ENCODE measurements at regions not wholly inside any gene's neighbourhood (a gene's known extent, or its start where the extent isn't known, plus 50 kb on each side); places are given as distances from the start of the nearest gene placed in this dataset.
"Not testable (repeated sequence)": the region's sequence is repeated elsewhere in the genome, so short reads cannot be mapped to it uniquely, and the experiment has no call there.

GRCh38 chr13:21879263-21879914 is 208.5 kb downstream of the FGF9 start:
- DNase-seq (ENCODE audit: low spot score), result no peak

DNA sequence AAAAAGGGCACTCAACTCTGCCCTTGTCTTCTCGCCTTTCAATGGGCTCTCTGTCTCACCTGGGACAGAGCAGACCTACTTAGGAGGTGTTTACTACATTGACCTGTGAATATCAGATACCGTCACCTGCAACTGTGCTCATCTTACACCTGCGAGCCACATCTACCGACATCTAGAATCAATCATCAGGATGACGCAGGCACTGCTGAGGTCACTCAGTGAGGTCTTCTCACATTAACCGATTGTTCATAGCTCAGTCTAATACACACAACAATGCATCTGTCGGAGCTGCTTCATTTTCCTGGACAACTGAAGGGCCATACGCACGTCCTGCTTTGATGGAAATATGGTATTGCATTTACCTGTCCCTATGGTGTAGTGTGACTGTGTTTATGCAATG is 211.9 kb downstream of the FGF9 start:
- DNase-seq (ENCODE audit: low spot score), result no peak

DNA sequence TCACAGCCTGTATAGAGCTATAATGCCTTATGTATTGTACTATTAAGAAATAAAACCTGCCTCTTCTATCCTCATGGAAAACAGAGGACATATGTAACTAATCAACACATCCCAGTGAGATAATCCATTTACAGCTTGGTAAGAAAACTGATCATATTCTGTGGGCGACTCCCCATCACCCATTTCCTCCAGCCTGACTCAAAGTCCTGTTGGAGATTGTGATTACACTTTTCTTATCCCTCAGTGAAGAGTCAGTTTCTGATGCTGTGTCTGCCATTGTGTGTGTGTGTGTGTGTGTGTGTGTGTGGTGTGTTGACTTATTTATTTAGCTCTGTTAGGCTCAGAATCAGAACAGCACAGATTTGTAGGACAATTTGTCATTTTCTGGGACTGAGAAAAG is 212.8 kb downstream of the FGF9 start:
- no peak for DNase-seq (ENCODE audit: low spot score)

DNA sequence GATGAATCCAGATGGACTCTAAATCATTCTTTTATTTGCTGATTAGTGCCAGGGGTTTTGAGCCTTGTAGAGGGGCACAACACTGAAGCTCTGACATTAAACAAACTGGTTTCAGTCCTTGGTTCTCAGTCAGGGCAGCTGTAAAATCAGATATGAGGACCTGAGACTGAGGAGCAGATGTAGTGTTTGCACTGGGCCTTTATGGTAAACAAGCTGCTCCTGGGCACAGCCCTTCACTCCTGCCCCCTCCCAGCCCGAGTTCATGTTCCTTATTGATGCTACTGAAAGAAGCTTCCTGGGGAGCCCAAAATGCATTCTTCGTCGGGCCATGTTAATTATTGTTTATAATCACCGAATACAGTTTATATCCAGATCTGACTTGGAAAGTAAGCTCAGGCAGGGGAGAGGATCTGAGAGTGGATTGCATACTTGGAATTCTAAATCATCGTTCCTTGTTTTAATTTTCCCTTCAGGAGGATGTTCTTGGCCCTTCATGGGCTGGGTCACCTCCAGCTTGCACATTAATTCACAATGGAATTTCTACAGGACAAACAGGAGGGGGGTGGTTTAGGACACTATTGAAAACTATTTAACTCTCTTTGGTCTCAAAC is 213.5 kb downstream of the FGF9 start:
- no peak for DNase-seq (ENCODE audit: low spot score)

- no peak for DNase-seq (ENCODE audit: low spot score)
These were observed 214.2 kb downstream of the FGF9 start for GRCh38 chr13:21884965-21885567.

GRCh38 chr13:21885714-21886224 is 214.9 kb downstream of the FGF9 start:
- DNase-seq (ENCODE audit: low spot score), result no peak

DNA sequence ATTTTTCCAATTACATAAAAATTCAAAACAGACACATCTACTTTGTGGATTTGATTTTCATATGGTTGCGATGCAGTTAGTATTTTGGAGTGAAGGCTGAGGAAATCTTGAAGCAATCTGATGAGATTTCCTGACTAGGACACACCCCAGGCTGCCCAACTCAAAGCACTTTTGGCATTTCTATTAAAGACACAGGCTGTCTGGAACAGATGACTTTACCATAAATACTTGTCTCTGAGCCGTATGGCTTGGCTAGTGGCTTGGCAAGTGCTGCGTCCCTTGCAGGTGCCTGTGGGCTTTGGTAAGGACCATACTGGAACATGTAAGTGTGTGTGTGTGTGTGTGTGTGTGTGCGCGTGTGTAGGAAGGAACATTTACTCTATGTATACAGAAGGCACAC is 218.8 kb downstream of the FGF9 start:
- DNase-seq (ENCODE audit: low spot score), result no peak

DNA sequence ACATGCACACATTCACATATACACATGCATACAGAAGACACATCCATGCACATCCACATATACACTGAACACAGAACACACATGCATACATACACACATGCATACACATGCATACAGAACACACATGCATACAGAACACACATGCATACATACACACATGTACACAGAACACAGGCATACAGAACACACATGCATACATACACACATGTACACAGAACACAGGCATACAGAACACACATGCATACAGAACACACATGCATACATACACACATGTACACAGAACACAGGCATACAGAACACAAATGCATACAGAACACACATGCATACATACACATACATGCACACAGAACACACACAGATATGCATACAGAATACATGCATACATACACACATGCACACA is 219.3 kb downstream of the FGF9 start:
- not testable (repeated sequence) for DNase-seq (ENCODE audit: low spot score)

- DNase-seq (ENCODE audit: low spot score), result no peak
These were observed 223.2 kb downstream of the FGF9 start for GRCh38 chr13:21894091-21894490.

GRCh38 chr13:21894703-21895699 is 224.1 kb downstream of the FGF9 start:
- DNase-seq (ENCODE audit: low spot score), result no peak

DNA sequence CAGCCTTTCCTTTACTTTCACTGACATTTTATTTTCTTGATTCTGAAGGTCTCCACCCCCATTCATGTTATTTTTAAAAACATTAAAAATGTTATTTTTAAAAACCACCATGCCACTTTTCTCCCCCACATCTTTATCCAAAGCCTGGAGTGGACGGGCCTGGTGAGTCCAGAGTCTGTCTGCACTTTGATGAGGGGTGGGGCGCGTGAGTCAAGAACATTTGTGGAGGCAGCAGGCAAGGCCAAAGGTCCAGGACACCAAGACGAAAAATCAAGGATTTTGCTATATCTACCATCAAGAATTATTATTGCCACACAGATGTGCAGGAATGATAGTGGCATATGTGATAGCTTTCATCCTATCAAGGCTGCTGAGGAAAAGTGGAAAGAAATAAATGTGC is 224.9 kb downstream of the FGF9 start:
- no peak for DNase-seq (ENCODE audit: low spot score)

DNA sequence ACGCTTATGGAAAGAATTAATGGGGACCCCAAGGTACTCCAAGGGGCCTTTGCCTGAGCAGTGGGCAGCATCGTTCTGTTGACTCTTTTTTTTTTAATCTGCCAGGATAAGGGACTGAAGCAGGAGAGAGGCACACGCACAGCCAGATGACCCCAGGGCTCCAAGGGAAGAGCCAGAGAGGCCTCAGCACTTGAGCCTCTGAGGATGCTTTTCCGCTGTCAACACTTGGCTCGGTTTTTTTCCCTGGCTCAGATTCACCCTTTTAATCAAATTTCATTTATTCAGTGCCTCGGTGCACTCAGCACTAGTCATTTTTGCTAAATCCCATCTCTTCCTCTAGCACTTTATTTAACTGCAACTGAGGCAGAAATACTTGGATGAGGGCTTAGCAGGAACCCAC is 226.3 kb downstream of the FGF9 start:
- DNase-seq (ENCODE audit: low spot score), result no peak

DNA sequence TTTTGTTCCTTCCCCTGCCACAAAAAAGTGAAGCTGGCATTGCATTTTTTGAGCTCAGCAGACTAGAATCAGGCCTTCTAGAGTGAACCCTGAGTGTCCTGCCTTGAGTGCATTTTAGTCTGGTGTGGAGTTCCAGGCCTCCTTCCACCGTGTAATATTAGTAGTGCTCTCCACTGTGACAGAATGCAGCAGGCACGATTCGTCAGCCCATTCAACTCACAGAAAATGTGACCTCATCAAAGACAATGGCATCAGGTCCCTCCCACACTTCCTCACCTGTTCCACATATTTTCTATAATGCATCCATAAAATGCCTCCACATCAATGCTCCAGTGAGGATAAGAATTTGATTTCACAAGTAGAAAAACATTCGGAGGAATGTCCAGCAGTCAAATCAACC is 227.6 kb downstream of the FGF9 start:
- DNase-seq (ENCODE audit: low spot score), result no peak

- no peak for DNase-seq (ENCODE audit: low spot score)
These were observed 228.1 kb downstream of the FGF9 start for GRCh38 chr13:21898945-21899344.

- DNase-seq (ENCODE audit: low spot score), result no peak
These were observed 230.5 kb downstream of the FGF9 start for GRCh38 chr13:21901336-21901735.

GRCh38 chr13:21901811-21902708 is 231.2 kb downstream of the FGF9 start:
- DNase-seq (ENCODE audit: low spot score), result no peak

DNA sequence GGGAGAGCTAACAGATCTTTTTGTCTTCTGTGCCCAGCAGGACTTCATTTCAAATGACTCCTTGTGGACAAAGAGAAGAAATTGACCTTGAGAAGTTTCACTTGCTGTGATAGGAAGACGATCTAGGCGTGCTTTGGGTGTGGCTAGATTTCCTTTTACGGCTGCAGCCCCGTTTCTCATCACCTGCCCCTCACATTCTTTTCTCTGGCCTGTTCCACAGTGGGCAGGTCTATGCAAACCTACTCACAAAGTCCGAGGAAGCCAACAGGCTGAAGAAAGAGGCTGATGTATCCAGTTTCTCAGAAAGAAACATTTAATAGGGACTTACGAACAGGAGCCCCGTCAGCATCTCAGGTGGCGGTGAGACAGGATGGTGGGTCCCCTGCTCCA is 231.8 kb downstream of the FGF9 start:
- DNase-seq (ENCODE audit: low spot score), result no peak

DNA sequence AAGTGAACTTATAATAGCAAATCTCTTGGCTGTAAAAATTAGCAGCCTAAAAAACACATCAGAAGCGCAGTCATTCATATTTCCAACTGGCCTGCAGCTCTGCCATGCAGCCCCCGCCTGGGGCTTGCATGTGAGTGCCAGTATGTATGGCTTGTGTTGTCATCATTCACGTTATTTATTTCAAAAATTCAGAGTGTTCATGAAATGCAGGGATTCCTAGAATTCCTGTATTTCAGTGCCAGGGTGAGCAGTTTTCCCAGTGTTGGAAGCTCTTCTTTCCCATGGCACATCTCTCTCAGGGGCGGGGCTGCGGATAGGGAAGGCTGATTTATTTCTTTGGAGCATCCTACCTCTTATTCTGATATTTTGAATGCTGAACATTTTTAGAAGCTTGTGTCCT is 234.6 kb downstream of the FGF9 start:
- DNase-seq (ENCODE audit: low spot score), result no peak

GRCh38 chr13:21909331-21909730 is 238.5 kb downstream of the FGF9 start:
- no peak for DNase-seq (ENCODE audit: low spot score)

DNA sequence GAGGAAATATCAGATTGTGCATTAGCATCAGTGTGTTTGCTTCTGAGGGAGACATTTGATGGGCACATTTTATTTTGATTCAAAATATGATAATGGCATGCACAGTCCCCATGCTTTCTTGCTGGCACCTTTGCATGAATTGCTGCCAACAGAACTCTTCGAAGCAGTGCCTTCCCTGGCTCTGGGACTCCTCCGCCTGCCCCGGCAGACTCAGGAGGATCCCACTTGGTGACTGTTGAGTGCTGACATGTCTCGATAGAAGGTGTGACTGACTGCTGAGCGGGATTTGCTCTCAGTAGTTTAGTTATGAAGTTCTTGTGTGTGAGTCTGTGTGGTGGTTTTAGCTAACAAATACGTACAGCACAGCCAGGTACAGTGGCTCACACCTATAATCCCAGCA is 239.7 kb downstream of the FGF9 start:
- no peak for DNase-seq (ENCODE audit: low spot score)

DNA sequence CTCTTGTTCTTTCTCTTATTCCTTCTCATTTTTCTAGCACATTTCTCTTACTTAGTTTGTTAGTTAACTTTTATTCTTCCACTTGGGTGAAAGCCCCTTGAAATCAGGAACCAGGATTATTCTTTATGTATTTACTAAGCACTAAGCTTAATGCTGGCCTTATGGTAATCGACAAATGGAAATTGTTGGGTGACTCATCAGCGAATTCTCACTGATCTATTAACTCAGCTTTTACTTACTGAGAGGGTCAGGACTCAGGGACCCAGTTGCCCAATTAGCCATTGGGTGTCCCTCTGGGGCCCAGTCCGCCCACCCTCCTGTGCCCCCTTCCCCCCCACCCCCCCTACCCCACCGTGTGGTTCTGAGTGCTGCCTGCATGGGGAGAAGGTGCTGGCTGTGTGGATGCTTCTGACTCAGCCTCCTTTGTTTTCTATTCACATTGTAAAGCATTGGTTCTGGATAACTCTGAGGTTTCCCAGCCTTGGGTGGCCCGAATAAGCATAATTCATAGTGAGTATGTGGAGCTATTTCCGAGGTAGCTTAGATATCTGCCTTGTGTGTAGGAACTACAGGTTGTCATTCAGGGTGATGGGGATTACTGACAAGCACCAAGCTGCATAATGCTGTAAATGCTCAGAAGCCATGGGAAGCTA is 240.9 kb downstream of the FGF9 start:
- DNase-seq (ENCODE audit: low spot score), result no peak

Data from activated CD4-positive, alpha-beta T cell treated with anti-CD3 and anti-CD28 coated beads, Interleukin-2, Interleukin-4, amounts not matched to agents 100 ng/mL and 50 ng/mL, durations not matched to agents 16 hours and 8 hours (primary cell).